BE2C (cell line): ENCODE measurements at regions not wholly inside any gene's neighbourhood (a gene's known extent, or its start where the extent isn't known, plus 50 kb on each side); places are given as distances from the start of the nearest gene placed in this dataset.

ENCODE experiments used
- DNase-seq: peaks from one replicate; pipeline ENCODE4 v3.0.0-alpha.2; 2020
- H3K27me3 ChIP-seq: fragments of 250-450 bp; sonication (Bioruptor Pico); 2 replicates; pipeline ENCODE4 v1.5.1; 2020; ENCODE audit warnings: mild to moderate bottlenecking
- H3K36me3 ChIP-seq: fragments of 250-450 bp; sonication (Bioruptor Pico); 2 replicates; pipeline ENCODE4 v1.5.1; 2020; ENCODE audit warnings: mild to moderate bottlenecking
- H3K4me1 ChIP-seq: fragments of 250-450 bp; sonication (Bioruptor Pico); 2 replicates; pipeline ENCODE4 v1.5.1; 2020
- H3K4me3 ChIP-seq: 2 replicates; pipeline ENCODE4 v1.5.1; 2011; ENCODE audit warnings: low read depth, low read length
- H3K9me3 ChIP-seq: fragments of 250-450 bp; sonication (Bioruptor Pico); 2 replicates; pipeline ENCODE4 v1.5.1; 2020
- TF ChIP-seq, protein P1 (sequence below): IDR thresholded peaks from 2 replicates; pipeline ENCODE4 v1.5.1; 2012; ENCODE audit warnings: mild to moderate bottlenecking, low read depth, low read length

DNA sequence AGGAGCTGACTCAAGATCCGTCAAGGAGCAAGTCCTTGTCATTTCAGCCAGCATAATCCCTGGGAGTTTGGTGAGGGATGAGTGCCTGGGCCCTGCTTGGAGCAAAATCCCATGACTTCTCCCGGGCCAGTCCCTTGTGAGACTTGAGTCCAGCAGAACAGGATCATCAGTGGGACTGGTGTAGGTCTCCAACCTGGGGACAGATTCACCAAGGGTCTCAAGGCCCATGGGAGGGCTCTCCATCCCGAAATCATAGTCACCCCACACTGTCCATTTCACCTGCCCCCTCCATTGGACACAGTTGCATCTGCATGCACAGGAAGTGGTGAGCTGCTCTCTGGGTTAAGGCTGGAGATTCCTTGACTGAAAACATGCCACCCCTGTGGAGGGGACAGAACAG is 178.2 kb downstream of the FOXD2 start:
- H3K4me1 ChIP-seq = no peaks in the 10 kb centered on the region
- H3K27me3 ChIP-seq = no peaks in the 10 kb centered on the region
- no peak overlapping the region for H3K4me3 ChIP-seq
- DNase-seq = no peak
- TF ChIP-seq, protein P1, sequence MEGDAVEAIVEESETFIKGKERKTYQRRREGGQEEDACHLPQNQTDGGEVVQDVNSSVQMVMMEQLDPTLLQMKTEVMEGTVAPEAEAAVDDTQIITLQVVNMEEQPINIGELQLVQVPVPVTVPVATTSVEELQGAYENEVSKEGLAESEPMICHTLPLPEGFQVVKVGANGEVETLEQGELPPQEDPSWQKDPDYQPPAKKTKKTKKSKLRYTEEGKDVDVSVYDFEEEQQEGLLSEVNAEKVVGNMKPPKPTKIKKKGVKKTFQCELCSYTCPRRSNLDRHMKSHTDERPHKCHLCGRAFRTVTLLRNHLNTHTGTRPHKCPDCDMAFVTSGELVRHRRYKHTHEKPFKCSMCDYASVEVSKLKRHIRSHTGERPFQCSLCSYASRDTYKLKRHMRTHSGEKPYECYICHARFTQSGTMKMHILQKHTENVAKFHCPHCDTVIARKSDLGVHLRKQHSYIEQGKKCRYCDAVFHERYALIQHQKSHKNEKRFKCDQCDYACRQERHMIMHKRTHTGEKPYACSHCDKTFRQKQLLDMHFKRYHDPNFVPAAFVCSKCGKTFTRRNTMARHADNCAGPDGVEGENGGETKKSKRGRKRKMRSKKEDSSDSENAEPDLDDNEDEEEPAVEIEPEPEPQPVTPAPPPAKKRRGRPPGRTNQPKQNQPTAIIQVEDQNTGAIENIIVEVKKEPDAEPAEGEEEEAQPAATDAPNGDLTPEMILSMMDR = no peak
- H3K36me3 ChIP-seq = no peaks in the 10 kb centered on the region
- no peaks in the 10 kb centered on the region for H3K9me3 ChIP-seq

DNA sequence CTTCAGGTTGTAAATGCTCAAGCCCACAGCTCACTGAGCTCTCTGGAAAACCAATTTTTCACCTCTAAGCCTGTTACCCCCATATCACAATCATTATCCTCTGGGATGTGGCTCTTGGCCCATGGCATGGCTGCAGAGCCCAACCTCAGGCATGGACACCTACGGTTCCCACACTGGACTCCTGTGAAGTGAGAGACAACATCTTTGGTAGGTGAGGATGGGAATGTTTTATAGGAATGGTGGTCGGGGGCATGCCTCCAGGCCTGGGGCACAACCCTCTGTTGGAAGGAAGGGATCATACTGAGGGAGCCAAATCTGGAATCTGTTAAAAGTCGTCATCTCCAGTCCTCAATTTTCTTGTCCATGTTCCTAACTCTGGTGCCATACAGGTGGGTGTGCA is 179.1 kb downstream of the FOXD2 start:
- Histone ChIP-seq H3K4me1 (no peaks in the 10 kb centered on the region), H3K9me3 (no peaks in the 10 kb centered on the region), H3K36me3 (no peaks in the 10 kb centered on the region), H3K4me3 (no peak overlapping the region), H3K27me3 (no peaks in the 10 kb centered on the region)
- no peak for DNase-seq
- TF ChIP-seq, protein P1 = no peak

DNA sequence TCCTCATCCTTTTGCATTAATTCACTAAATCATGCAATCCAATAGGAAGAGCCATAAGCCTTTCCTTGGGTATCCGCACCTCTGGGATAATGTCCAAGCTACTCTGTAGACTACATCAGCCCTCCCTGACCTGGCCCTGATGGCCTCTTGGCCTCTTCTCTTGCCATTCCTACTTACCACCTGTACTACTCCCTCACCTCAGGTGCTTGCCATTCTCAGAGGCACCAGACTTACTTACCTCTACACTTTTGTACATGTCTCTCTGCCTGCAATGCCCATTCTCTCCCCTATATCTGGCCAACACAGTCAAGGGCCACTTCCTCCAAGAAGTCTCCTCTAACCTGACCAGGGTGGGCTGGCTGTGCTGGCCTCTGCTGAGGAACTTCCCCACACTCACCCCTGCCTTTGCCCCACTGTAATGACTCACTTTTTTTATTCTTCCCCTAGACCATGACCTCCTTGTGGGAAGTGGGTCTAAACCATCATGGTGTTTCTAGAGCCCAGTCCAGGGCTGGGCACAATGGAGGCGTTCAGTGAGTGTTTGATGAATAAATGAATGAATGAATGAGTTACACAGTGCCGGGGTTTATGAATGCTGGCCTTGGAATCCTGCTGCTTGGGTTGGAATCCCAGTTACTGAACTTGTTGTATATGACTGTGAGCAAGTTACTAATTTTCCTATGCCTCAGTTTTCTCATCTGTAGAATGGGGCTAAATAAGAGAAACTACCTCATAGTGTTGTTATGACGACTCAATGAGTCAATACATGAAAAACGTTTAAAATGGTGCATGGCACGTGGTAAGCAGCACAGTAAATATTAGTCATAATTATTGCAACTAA is 179.8 kb downstream of the FOXD2 start:
- DNase-seq = no peak

DNA sequence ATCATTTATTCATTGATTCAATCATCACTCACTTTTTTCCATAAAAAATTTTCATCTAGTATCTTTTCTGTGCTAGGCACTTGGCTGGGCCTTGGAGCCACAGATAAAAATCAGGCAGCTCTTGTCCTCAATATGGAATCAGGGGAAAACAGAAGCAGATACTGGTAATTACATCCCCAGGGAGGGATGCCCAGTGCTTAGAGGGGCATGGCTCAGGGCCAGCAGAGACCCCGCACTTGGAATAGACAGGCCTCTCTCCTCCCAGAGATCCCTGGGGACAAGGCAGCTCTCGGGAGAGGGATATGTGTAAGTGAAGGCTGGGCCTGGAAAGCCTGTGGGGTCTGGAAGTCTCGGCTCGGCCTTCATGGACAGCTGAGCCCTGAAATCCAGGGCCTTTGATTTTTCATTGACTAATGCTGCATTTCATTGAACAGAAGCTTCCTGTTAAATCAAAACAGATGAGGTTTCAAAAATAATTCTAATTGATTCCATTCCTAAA is 180.4 kb downstream of the FOXD2 start:
- TF ChIP-seq, protein P1 = no peak
- Histone ChIP-seq H3K4me3 (no peak overlapping the region), H3K4me1 (no peaks in the 10 kb centered on the region), H3K36me3 (no peaks in the 10 kb centered on the region), H3K27me3 (no peaks in the 10 kb centered on the region), H3K9me3 (no peaks in the 10 kb centered on the region)
- DNase-seq = peak; percentile 47

More for the DNA sequence above, 179.8 kb downstream of the FOXD2 start:
- Histone ChIP-seq H3K9me3 (no peaks in the 10 kb centered on the region), H3K36me3 (no peaks in the 10 kb centered on the region), H3K4me1 (no peaks in the 10 kb centered on the region), H3K27me3 (no peaks in the 10 kb centered on the region), H3K4me3 (no peak overlapping the region)
- TF ChIP-seq, protein P1 = no peak

DNA sequence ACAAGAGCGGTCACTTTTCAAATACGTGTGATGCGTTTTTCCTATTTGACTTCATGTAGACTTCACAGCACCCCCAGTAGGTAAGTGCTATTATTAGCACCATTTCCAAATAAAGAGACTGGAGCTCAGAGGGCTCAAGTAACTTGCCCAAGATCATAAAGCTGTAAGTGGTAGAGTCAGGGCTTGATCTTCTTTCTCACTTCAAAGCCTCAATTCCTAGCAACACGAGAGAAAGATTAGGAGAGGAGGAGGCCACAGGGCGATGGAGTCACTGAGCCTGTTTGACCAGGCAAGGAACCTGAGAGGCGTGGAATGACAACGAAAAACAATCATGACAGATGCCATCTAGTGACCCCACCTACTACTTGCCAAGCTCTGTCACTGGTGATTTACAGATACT is 181.0 kb downstream of the FOXD2 start:
- TF ChIP-seq, protein P1 = no peak
- no peaks in the 10 kb centered on the region for H3K27me3 ChIP-seq
- H3K4me3 ChIP-seq = no peak overlapping the region
- no peaks in the 10 kb centered on the region for H3K36me3 ChIP-seq
- no peak for DNase-seq
- H3K9me3 ChIP-seq = no peaks in the 10 kb centered on the region
- no peaks in the 10 kb centered on the region for H3K4me1 ChIP-seq

DNA sequence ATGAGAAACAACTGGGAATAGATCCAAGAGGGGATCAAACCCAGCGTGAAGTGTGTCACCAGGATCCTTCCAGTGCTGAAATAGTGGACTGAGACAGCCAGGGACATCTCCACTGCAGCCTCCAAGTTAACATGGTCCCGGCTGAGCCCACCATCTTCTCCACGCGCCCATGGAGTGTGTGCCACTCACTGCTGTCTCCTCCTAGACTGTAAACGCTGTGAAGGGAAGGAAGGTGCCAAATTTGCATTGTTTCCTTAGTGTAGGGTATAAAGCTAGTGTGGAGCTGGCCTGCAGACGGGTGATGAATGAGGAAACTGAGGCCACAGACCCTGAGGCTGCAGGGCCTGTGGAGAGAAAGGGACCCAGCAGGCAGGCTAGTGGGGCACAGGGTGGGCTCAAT is 183.6 kb downstream of the FOXD2 start:
- H3K27me3 ChIP-seq = no peaks in the 10 kb centered on the region
- DNase-seq = no peak
- no peaks in the 10 kb centered on the region for H3K9me3 ChIP-seq
- no peaks in the 10 kb centered on the region for H3K4me1 ChIP-seq
- TF ChIP-seq, protein P1 = no peak
- H3K4me3 ChIP-seq = no peak overlapping the region
- no peaks in the 10 kb centered on the region for H3K36me3 ChIP-seq
